Upper lobe of left lung (tissue), 6 donors: ENCODE measurements at regions not wholly inside any gene's neighbourhood (a gene's known extent, or its start where the extent isn't known, plus 50 kb on each side); places are given as distances from the start of the nearest gene placed in this dataset.
A peak's percentile ranks its signal among the peaks of the same experiment; 100 is the strongest.

Source experiments
- ATAC-seq, 2 donors: fragments of 200-7000 bp; cut with Tn5 transposase; one replicate each; pipeline ENCODE4 v1.9.1; 2022; ENCODE audit warnings: mild to moderate bottlenecking in 2 of 2, moderate library complexity in 2 of 2; ENCODE audit not compliant: low FRiP score in 2 of 2
- DNase-seq, 2 donors: peaks; one replicate each; pipeline ENCODE4 v3.0.0-alpha.2; 2019 to 2020
- H3K27ac ChIP-seq, 4 donors: fragments of 200-600 bp; sonication (generic); one replicate each; pipeline ENCODE4 v1.5.1; 2016 to 2019
- H3K27me3 ChIP-seq, 4 donors: fragments of 200-600 bp; sonication (generic); one replicate each; pipeline ENCODE4 v1.5.1; 2017 to 2019
- H3K36me3 ChIP-seq, 4 donors: fragments of 200-600 bp; sonication (generic); one replicate each; pipeline ENCODE4 v1.5.1; 2016 to 2019
- H3K4me1 ChIP-seq, 4 donors: fragments of 200-600 bp; sonication (generic); one replicate each; pipeline ENCODE4 v1.5.1; 2018 to 2019
- H3K4me3 ChIP-seq, 4 donors: fragments of 200-600 bp; sonication (generic); one replicate each; pipeline ENCODE4 v1.5.1; 2017 to 2019; ENCODE audit warnings: mild to moderate bottlenecking in 2 of 4, moderate library complexity in 1 of 4
- H3K9me3 ChIP-seq, 4 donors: fragments of 200-600 bp; sonication (generic); one replicate each; pipeline ENCODE4 v1.5.1; 2018 to 2019
- CTCF ChIP-seq, 6 experiments: fragments of 450-650 bp in 4 of 6; fragments of 200-600 bp in 2 of 6; sonication (generic) in 2 of 6; IDR thresholded peaks; one replicate each; pipeline ENCODE4 v1.5.1; 2016 to 2019; ENCODE audit warnings: antibody characterized with exemption in 6 of 6
- EP300 ChIP-seq, 4 donors: sonication (generic); formaldehyde crosslinking; IDR thresholded peaks; one replicate each; pipeline ENCODE4 v1.5.1; 2017; ENCODE audit warnings: antibody characterized with exemption in 4 of 4, control low read depth in 2 of 4
- POLR2A ChIP-seq, 4 donors: fragments of 450-650 bp; IDR thresholded peaks; one replicate each; pipeline ENCODE4 v1.5.1; 2016 to 2017; ENCODE audit warnings: antibody characterized with exemption in 4 of 4, mild to moderate bottlenecking in 2 of 4
- POLR2AphosphoS5 ChIP-seq, 2 donors: sonication (generic); formaldehyde crosslinking; IDR thresholded peaks; one replicate each; pipeline ENCODE4 v1.5.1; 2017; ENCODE audit warnings: antibody characterized with exemption in 2 of 2
- WGBS, 2 donors: methylation state at CpG; one replicate each; pipeline ENCODE4 v1.1.5; 2017 to 2018; 5-methylcytosine and 5-hydroxymethylcytosine counted together
- donor health status: DM: no; HTN: no; CAD: no; lungs with moderate emphysema.
- donor health status: DM: no; HTN: yes; CAD: no; lungs with severe emphysema.

- H3K27me3 ChIP-seq = no peaks in the 10 kb centered on the region
- H3K9me3 ChIP-seq = no peaks in the 10 kb centered on the region
- no peak overlapping the region for H3K27ac ChIP-seq
- H3K36me3 ChIP-seq = no peaks in the 10 kb centered on the region
- H3K4me3 ChIP-seq = no peak overlapping the region
- TF ChIP-seq POLR2A (IDR thresholded peaks at IDR 0.05) = no peak
- no peak for TF ChIP-seq POLR2AphosphoS5 (IDR thresholded peaks at IDR 0.05)
- TF ChIP-seq CTCF (IDR thresholded peaks at IDR 0.05) = no peak
- TF ChIP-seq EP300 (IDR thresholded peaks at IDR 0.05) = no peak
- DNase-seq (no peak), ATAC-seq (no peak)
- WGBS, 2 donors = 90 to 91% methylated on average over 6 of the region's 6 CpGs
- no peaks in the 10 kb centered on the region for H3K4me1 ChIP-seq
Measured at GRCh38 chr6:15904651-15905376, 224.1 kb upstream of the MYLIP start.

GRCh38 chr6:15901141-15902115 lies 227.5 kb upstream of the MYLIP start:
- peak in 1 of 2 donors; percentile 50 for ATAC-seq
- H3K4me3 ChIP-seq = no peak overlapping the region
- H3K36me3 ChIP-seq = no peaks in the 10 kb centered on the region
- H3K4me1 ChIP-seq = peaks cover 6 to 12% (median 10%) of the 10 kb centered on the region in 4 donors
- peak in 1 of 6 experiments; percentile 17 for TF ChIP-seq CTCF (IDR thresholded peaks at IDR 0.05)
- TF ChIP-seq POLR2AphosphoS5 (IDR thresholded peaks at IDR 0.05) = no peak
- TF ChIP-seq EP300 (IDR thresholded peaks at IDR 0.05) = no peak
- no peak for TF ChIP-seq POLR2A (IDR thresholded peaks at IDR 0.05)
- no peak overlapping the region for H3K27ac ChIP-seq
- H3K9me3 ChIP-seq = no peaks in the 10 kb centered on the region
- peak in 1 of 2 donors; percentile 50 for DNase-seq
- H3K27me3 ChIP-seq = no peaks in the 10 kb centered on the region
- WGBS, 2 donors = 67 to 74% methylated on average over 13 of the region's 13 CpGs

- Histone ChIP-seq H3K36me3 (no peaks in the 10 kb centered on the region), H3K4me1 (peaks cover 6 to 15% (median 10%) of the 10 kb centered on the region in 4 donors), H3K9me3 (peaks cover 0 to 3% (median 0%) of the 10 kb centered on the region in 4 donors), H3K27ac (no peak overlapping the region), H3K4me3 (no peak overlapping the region), H3K27me3 (no peaks in the 10 kb centered on the region)
- DNase-seq = no peak
- TF ChIP-seq POLR2A (IDR thresholded peaks at IDR 0.05) (no peak), POLR2AphosphoS5 (IDR thresholded peaks at IDR 0.05) (no peak), CTCF (IDR thresholded peaks at IDR 0.05) (no peak), EP300 (IDR thresholded peaks at IDR 0.05) (no peak)
- 0% methylated on average over 1 of the region's 1 CpG for WGBS, 2 donors
- ATAC-seq = no peak
Measured at GRCh38 chr6:15898693-15899092, 230.2 kb upstream of the MYLIP start.

GRCh38 chr6:15897063-15897876 lies 231.6 kb upstream of the MYLIP start:
- Histone ChIP-seq H3K9me3 (peaks cover 0 to 5% (median 0%) of the 10 kb centered on the region in 4 donors), H3K27ac (peak overlapping the region; percentile 16 to 62 (median 48)), H3K4me1 (peaks cover 6 to 15% (median 10%) of the 10 kb centered on the region in 4 donors), H3K36me3 (no peaks in the 10 kb centered on the region), H3K4me3 (no peak overlapping the region), H3K27me3 (no peaks in the 10 kb centered on the region)
- DNase-seq = peak in 1 of 2 donors; percentile 60
- 28 to 33% methylated on average over 8 of the region's 8 CpGs for WGBS, 2 donors
- TF ChIP-seq CTCF (IDR thresholded peaks at IDR 0.05) = no peak
- peak in 1 of 2 donors; percentile 58 for TF ChIP-seq POLR2AphosphoS5 (IDR thresholded peaks at IDR 0.05)
- peak; percentile 65 to 67 for ATAC-seq
